HCT116 (cell line): ENCODE measurements at regions not wholly inside any gene's neighbourhood (a gene's known extent, or its start where the extent isn't known, plus 50 kb on each side); places are given as distances from the start of the nearest gene placed in this dataset.

Experiments
- ATAC-seq: fragments of 200-7000 bp; cut with Tn5 transposase; 2 replicates; pipeline ENCODE4 v1.9.1; 2020; ENCODE audit warnings: mild to moderate bottlenecking, moderate library complexity
- BruUV-seq: library from RNA; stranded (reverse); fragments of 400-500 nt; replicated peaks from 2 replicates; lab custom pipeline; 2021; lab: Mats Ljungman, UMichigan
- CTCF ChIA-PET: fragments of 300-600 bp; sonication (Branson Sonifier 250); formaldehyde crosslinking; loops from one replicate; lab custom pipeline; 2021; ENCODE audit warnings: antibody characterized with exemption; lab: Charles Lee
- POLR2A ChIA-PET: fragments of 300-600, 350-600 bp; sonication (Branson Sonifier 250); formaldehyde crosslinking; loops from one replicate; lab custom pipeline; 2021; ENCODE audit warnings: antibody characterized with exemption; lab: Charles Lee
- RAD21 ChIA-PET, 2 experiments: fragments of 300-600 bp; sonication (Branson Sonifier 250); formaldehyde crosslinking; loops; one replicate each; lab custom pipeline; 2023; ENCODE audit warnings: low total read pairs in 2 of 2; ENCODE audit not compliant: uncharacterized antibody in 2 of 2, unreplicated experiment in 2 of 2, low non-redundant PET in 1 of 2; lab: Charles Lee
- DNase-seq: peaks from one replicate; pipeline ENCODE4 v3.0.0-alpha.2; 2010; ENCODE audit warnings: low read depth, low spot score
- H2AFZ ChIP-seq: fragments of 200-600 bp; shearing (Covaris generic), sonication (generic); 2 replicates; pipeline ENCODE4 v1.6.1; 2017; ENCODE audit warnings: low read depth, mixed run types, mixed read lengths, antibody characterized with exemption, low read length; ENCODE audit not compliant: poor library complexity, severe bottlenecking
- H3K27ac ChIP-seq: 2 replicates; pipeline ENCODE4 v1.5.1; 2012; ENCODE audit warnings: low read depth, low read length
- H3K27me3 ChIP-seq: fragments of 200-600 bp; sonication (generic); 2 replicates; pipeline ENCODE4 v1.6.1; 2016; ENCODE audit warnings: mixed run types, low read length, mixed read lengths; ENCODE audit not compliant: insufficient read depth
- H3K36me3 ChIP-seq, 2 experiments: fragments of 200-500 bp in 1 of 2; fragments of 200-600 bp in 1 of 2; sonication (Bioruptor generic) in 1 of 2; sonication (generic) in 1 of 2; 2 replicates each; pipeline versions ENCODE4 v1.5.1 to v1.6.1; 2014 to 2016; ENCODE audit warnings: low read length in 2 of 2, inconsistent platforms in 1 of 2, mixed read lengths in 1 of 2, mixed run types in 1 of 2; ENCODE audit not compliant: insufficient read depth in 2 of 2, control insufficient read depth in 1 of 2
- H3K4me1 ChIP-seq, 2 experiments: fragments of 200-600 bp in 1 of 2; sonication (generic) in 1 of 2; 2 replicates each; pipeline versions ENCODE4 v1.5.1 to v1.6.1; 2012 to 2017; ENCODE audit warnings: low read length in 2 of 2, inconsistent platforms in 1 of 2, mild to moderate bottlenecking in 1 of 2, mixed read lengths in 1 of 2, mixed run types in 1 of 2, moderate library complexity in 1 of 2; ENCODE audit not compliant: insufficient read depth in 2 of 2, control insufficient read depth in 1 of 2
- H3K4me2 ChIP-seq: fragments of 200-600 bp; sonication (generic); 2 replicates; pipeline ENCODE4 v1.6.1; 2017; ENCODE audit warnings: mixed run types, low read length, mixed read lengths
- H3K4me3 ChIP-seq, 2 experiments: fragments of 200-600 bp in 1 of 2; sonication (generic) in 1 of 2; replicated peaks in 1 of 2; 2 replicates each; pipeline ENCODE4 v1.5.1; 2011 to 2016; ENCODE audit warnings: low read length in 2 of 2, control low read depth in 1 of 2, low read depth in 1 of 2, mild to moderate bottlenecking in 1 of 2, mixed read lengths in 1 of 2, mixed run types in 1 of 2
- H3K79me2 ChIP-seq: fragments of 200-600 bp; sonication (generic); 2 replicates; pipeline ENCODE4 v1.6.1; 2017; ENCODE audit warnings: mild to moderate bottlenecking, mixed run types, low read length, moderate library complexity, mixed read lengths; ENCODE audit not compliant: insufficient read depth
- H3K9ac ChIP-seq: fragments of 200-600 bp; sonication (generic); 2 replicates; pipeline ENCODE4 v1.6.1; 2016; ENCODE audit warnings: low read length, mixed read lengths
- H3K9me2 ChIP-seq: fragments of 200-600 bp; sonication (generic), shearing (Covaris generic); 2 replicates; pipeline ENCODE4 v1.6.1; 2017; ENCODE audit warnings: mixed run types, mild to moderate bottlenecking, moderate library complexity; ENCODE audit not compliant: insufficient read depth
- H3K9me3 ChIP-seq, 2 experiments: fragments of 200-500 bp in 1 of 2; fragments of 200-600 bp in 1 of 2; sonication (Bioruptor generic) in 1 of 2; sonication (generic) in 1 of 2; 2 replicates each; pipeline ENCODE4 v1.6.1; 2014 to 2017; ENCODE audit warnings: low read length in 2 of 2, mixed read lengths in 2 of 2, inconsistent platforms in 1 of 2, low read depth in 1 of 2, mild to moderate bottlenecking in 1 of 2, mixed run types in 1 of 2, moderate library complexity in 1 of 2; ENCODE audit not compliant: control insufficient read depth in 1 of 2, insufficient read depth in 1 of 2
- H4K20me1 ChIP-seq: fragments of 200-600 bp; sonication (generic), shearing (Covaris generic); 2 replicates; pipeline ENCODE4 v1.6.1; 2017; ENCODE audit warnings: mixed run types, mild to moderate bottlenecking, moderate library complexity; ENCODE audit not compliant: insufficient read depth
- CEBPB ChIP-seq: IDR thresholded peaks from 2 replicates; pipeline ENCODE4 v1.6.1; 2012; ENCODE audit warnings: low read depth
- ELF1 ChIP-seq: IDR thresholded peaks from 2 replicates; pipeline ENCODE4 v1.6.1; 2012; ENCODE audit warnings: low read depth, borderline replicate concordance
- EZH2 ChIP-seq: fragments of 200-600 bp; sonication (generic); IDR thresholded peaks from 2 replicates; pipeline ENCODE4 v1.6.1; 2017; ENCODE audit warnings: antibody characterized with exemption, mixed run types
- EZH2phosphoT487 ChIP-seq: fragments of 200-600 bp; IDR thresholded peaks from 2 replicates; pipeline ENCODE4 v1.6.1; 2018; ENCODE audit warnings: antibody characterized with exemption, borderline replicate concordance
- FOSL1 ChIP-seq: IDR thresholded peaks from 2 replicates; pipeline ENCODE4 v1.6.1; 2012; ENCODE audit warnings: low read depth
- JUND ChIP-seq: IDR thresholded peaks from 2 replicates; pipeline ENCODE4 v1.6.1; 2012
- POLR2A ChIP-seq: IDR thresholded peaks from 2 replicates; pipeline ENCODE4 v1.7.0; 2011; ENCODE audit warnings: borderline replicate concordance; ENCODE audit not compliant: insufficient read depth, insufficient read length; ENCODE audit errors: extremely low read depth
- POLR2AphosphoS5 ChIP-seq: IDR thresholded peaks from 2 replicates; pipeline ENCODE4 v1.6.1; 2011; ENCODE audit warnings: mild to moderate bottlenecking, low read depth, low read length, moderate library complexity
- RAD21 ChIP-seq: IDR thresholded peaks from 2 replicates; pipeline ENCODE4 v1.6.1; 2012; ENCODE audit warnings: low read depth, mild to moderate bottlenecking
- SRF ChIP-seq: IDR thresholded peaks from 2 replicates; pipeline ENCODE4 v1.6.1; 2012; ENCODE audit warnings: low read depth
- TCF7L2 ChIP-seq: IDR thresholded peaks from 2 replicates; pipeline ENCODE4 v1.7.0; 2011; ENCODE audit warnings: borderline replicate concordance, inconsistent platforms; ENCODE audit not compliant: insufficient read depth, insufficient read length; ENCODE audit errors: extremely low read depth
- YY1 ChIP-seq: IDR thresholded peaks from 2 replicates; pipeline ENCODE4 v1.6.1; 2011; ENCODE audit warnings: low read length, low read depth, moderate library complexity, mild to moderate bottlenecking; ENCODE audit not compliant: insufficient replicate concordance; ENCODE audit errors: extremely low read depth
- ZFX ChIP-seq: fragments of 450-650 bp; IDR thresholded peaks from 2 replicates; pipeline ENCODE4 v1.6.1; 2017
- ZNF274 ChIP-seq: fragments of 200-500 bp; sonication (Bioruptor generic); IDR thresholded peaks from 2 replicates; pipeline ENCODE4 v1.6.1; 2014; ENCODE audit warnings: mild to moderate bottlenecking, low read depth, low read length, inconsistent platforms
- intact Hi-C: fragments of 100-400 bp; cut with micrococcal nuclease; formaldehyde crosslinking; loops from 2 replicates; pipeline ENCODE4 v1.10.0; 2022
- TF ChIP-seq, protein P1 (sequence below): IDR thresholded peaks from 2 replicates; pipeline ENCODE4 v1.6.1; 2012; ENCODE audit warnings: low read depth
- TF ChIP-seq, protein P2 (sequence below), 3 experiments: fragments of 200-600 bp in 1 of 3; sonication (generic) in 1 of 3; IDR thresholded peaks in 2 of 3; conservative IDR thresholded peaks in 1 of 3; 2 replicates each; pipeline ENCODE4 v1.5.1; 2012 to 2017; ENCODE audit warnings: low read depth in 2 of 3, low read length in 2 of 3, antibody characterized with exemption in 1 of 3, borderline replicate concordance in 1 of 3, control low read depth in 1 of 3, mild to moderate bottlenecking in 1 of 3, mixed read lengths in 1 of 3, mixed run types in 1 of 3, moderate library complexity in 1 of 3; ENCODE audit not compliant: insufficient read depth in 1 of 3
- TF ChIP-seq, protein P3 (sequence below): IDR thresholded peaks from 2 replicates; pipeline ENCODE4 v1.6.1; 2012
- TF ChIP-seq, protein P4 (sequence below): IDR thresholded peaks from 2 replicates; pipeline ENCODE4 v1.6.1; 2011; ENCODE audit warnings: mild to moderate bottlenecking, low read length, moderate library complexity; ENCODE audit not compliant: insufficient replicate concordance; ENCODE audit errors: extremely low read depth

DNA sequence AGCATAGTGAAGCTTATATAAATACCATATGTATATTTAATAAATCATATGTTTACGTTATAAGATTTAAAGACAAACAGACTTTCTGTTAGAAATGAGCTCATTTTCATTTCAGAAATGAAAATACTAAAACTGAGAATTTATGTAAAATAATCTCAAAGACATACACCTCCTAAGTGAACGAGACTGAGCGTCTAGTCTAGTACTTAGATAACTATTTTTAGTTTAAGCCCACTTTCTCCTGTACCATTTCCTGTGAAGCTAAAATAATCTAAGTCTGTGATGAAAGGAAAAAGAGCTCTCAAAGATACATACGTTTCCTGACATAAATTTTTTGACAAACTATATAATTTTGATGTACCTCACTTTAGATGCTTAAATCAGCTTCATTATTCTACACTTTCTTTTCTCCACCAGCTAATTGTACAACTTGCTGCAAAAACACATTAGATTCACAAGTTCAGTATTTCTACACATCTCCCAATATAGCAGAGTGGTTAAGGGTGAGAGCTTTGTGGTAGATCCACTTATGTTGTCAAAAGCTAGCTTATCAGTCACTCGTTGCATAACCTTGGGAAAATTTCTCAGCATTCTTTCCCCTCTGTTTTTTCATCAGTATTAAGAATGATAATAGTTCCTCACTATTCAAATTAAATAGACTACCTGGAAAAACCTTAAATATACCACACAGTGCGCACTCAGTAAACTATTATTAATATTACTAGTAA lies 703.0 kb downstream of the PLOD2 start:
- Histone ChIP-seq H3K9me3 (no peaks in the 10 kb centered on the region), H3K4me1 (no peaks in the 10 kb centered on the region), H3K9me2 (no peaks in the 10 kb centered on the region), H3K4me3 (no peak overlapping the region)
- POLR2A ChIA-PET: interaction anchor here (0.6 kb wide), 1 partner anchor 10 kb away, joined by 3 read pairs; no protein-coding TSS in a partner anchor
- BruUV-seq: no TSS peak
- TF ChIP-seq, protein P1, sequence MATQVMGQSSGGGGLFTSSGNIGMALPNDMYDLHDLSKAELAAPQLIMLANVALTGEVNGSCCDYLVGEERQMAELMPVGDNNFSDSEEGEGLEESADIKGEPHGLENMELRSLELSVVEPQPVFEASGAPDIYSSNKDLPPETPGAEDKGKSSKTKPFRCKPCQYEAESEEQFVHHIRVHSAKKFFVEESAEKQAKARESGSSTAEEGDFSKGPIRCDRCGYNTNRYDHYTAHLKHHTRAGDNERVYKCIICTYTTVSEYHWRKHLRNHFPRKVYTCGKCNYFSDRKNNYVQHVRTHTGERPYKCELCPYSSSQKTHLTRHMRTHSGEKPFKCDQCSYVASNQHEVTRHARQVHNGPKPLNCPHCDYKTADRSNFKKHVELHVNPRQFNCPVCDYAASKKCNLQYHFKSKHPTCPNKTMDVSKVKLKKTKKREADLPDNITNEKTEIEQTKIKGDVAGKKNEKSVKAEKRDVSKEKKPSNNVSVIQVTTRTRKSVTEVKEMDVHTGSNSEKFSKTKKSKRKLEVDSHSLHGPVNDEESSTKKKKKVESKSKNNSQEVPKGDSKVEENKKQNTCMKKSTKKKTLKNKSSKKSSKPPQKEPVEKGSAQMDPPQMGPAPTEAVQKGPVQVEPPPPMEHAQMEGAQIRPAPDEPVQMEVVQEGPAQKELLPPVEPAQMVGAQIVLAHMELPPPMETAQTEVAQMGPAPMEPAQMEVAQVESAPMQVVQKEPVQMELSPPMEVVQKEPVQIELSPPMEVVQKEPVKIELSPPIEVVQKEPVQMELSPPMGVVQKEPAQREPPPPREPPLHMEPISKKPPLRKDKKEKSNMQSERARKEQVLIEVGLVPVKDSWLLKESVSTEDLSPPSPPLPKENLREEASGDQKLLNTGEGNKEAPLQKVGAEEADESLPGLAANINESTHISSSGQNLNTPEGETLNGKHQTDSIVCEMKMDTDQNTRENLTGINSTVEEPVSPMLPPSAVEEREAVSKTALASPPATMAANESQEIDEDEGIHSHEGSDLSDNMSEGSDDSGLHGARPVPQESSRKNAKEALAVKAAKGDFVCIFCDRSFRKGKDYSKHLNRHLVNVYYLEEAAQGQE: no peak
- no peak for TF ChIP-seq ZNF274
- TF ChIP-seq EZH2phosphoT487: no peak
- no peak for TF ChIP-seq EZH2
- TF ChIP-seq CEBPB: no peak
- TF ChIP-seq, protein P2, sequence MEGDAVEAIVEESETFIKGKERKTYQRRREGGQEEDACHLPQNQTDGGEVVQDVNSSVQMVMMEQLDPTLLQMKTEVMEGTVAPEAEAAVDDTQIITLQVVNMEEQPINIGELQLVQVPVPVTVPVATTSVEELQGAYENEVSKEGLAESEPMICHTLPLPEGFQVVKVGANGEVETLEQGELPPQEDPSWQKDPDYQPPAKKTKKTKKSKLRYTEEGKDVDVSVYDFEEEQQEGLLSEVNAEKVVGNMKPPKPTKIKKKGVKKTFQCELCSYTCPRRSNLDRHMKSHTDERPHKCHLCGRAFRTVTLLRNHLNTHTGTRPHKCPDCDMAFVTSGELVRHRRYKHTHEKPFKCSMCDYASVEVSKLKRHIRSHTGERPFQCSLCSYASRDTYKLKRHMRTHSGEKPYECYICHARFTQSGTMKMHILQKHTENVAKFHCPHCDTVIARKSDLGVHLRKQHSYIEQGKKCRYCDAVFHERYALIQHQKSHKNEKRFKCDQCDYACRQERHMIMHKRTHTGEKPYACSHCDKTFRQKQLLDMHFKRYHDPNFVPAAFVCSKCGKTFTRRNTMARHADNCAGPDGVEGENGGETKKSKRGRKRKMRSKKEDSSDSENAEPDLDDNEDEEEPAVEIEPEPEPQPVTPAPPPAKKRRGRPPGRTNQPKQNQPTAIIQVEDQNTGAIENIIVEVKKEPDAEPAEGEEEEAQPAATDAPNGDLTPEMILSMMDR (IDR thresholded peaks at IDR 0.05 in 2 of 3, conservative IDR thresholded peaks at IDR 0.05 in 1 of 3; ENCODE audit: borderline replicate concordance in 1 of 3, insufficient read depth in 1 of 3, low read depth in 2 of 3, low read length in 2 of 3): no peak
- TF ChIP-seq JUND: no peak
- no peak for TF ChIP-seq SRF
- TF ChIP-seq, protein P3, sequence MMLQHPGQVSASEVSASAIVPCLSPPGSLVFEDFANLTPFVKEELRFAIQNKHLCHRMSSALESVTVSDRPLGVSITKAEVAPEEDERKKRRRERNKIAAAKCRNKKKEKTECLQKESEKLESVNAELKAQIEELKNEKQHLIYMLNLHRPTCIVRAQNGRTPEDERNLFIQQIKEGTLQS: no peak
- TF ChIP-seq, protein P4, sequence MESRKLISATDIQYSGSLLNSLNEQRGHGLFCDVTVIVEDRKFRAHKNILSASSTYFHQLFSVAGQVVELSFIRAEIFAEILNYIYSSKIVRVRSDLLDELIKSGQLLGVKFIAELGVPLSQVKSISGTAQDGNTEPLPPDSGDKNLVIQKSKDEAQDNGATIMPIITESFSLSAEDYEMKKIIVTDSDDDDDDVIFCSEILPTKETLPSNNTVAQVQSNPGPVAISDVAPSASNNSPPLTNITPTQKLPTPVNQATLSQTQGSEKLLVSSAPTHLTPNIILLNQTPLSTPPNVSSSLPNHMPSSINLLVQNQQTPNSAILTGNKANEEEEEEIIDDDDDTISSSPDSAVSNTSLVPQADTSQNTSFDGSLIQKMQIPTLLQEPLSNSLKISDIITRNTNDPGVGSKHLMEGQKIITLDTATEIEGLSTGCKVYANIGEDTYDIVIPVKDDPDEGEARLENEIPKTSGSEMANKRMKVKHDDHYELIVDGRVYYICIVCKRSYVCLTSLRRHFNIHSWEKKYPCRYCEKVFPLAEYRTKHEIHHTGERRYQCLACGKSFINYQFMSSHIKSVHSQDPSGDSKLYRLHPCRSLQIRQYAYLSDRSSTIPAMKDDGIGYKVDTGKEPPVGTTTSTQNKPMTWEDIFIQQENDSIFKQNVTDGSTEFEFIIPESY: no peak
- TF ChIP-seq POLR2AphosphoS5: no peak
- TF ChIP-seq ZFX: no peak
- no peak for TF ChIP-seq TCF7L2
- no peak for TF ChIP-seq FOSL1
- TF ChIP-seq RAD21: no peak
- no peak for TF ChIP-seq ELF1
- TF ChIP-seq YY1: no peak
- TF ChIP-seq POLR2A: no peak
- TF ChIP-seq, all 23 proteins: peak for 0
- H2AFZ ChIP-seq: peak overlapping the region; percentile 15
- H3K27me3 ChIP-seq: no peaks in the 10 kb centered on the region
- H4K20me1 ChIP-seq: no peaks in the 10 kb centered on the region; the same call in 1 of the 2 replicates
- DNase-seq (no peak), ATAC-seq (no peak)
- no peaks in the 10 kb centered on the region for H3K79me2 ChIP-seq
- H3K36me3 ChIP-seq: no peaks in the 10 kb centered on the region
- ChIA-PET CTCF (interaction anchor here (0.9 kb wide), 1 partner anchor 9 kb away, joined by 3 read pairs; no protein-coding TSS in a partner anchor), RAD21 (no interaction called here)
- intact Hi-C loops: no loop called here
- no peak overlapping the region for H3K27ac ChIP-seq
- H3K9ac ChIP-seq: no peak overlapping the region
- no peak overlapping the region for H3K4me2 ChIP-seq
